ENCODE measurements at regions not wholly inside any gene's neighbourhood (a gene's known extent, or its start where the extent isn't known, plus 50 kb on each side); places are given as distances from the start of the nearest gene placed in this dataset.

- DNase-seq, result no peak
These were observed 180.6 kb downstream of the IRS1 start for GRCh38 chr2:226618875-226619605.

- no peak for DNase-seq
These were observed 181.1 kb downstream of the IRS1 start for GRCh38 chr2:226618544-226618874.

GRCh38 chr2:226615891-226616290, 183.7 kb downstream of the IRS1 start:
- DNase-seq, result no peak

GRCh38 chr2:226611944-226612318, 187.7 kb downstream of the IRS1 start:
- DNase-seq, result no peak

- DNase-seq, result no peak
These were observed 188.2 kb downstream of the IRS1 start for GRCh38 chr2:226611196-226611943.

- DNase-seq, result no peak
These were observed 190.3 kb downstream of the IRS1 start for GRCh38 chr2:226609366-226609765.

- no peak for DNase-seq
These were observed 191.2 kb downstream of the IRS1 start for GRCh38 chr2:226608451-226608850.

- no peak for DNase-seq
These were observed 192.2 kb downstream of the IRS1 start for GRCh38 chr2:226607379-226607778.

GRCh38 chr2:226605642-226606041, 194.0 kb downstream of the IRS1 start:
- DNase-seq, result no peak

- no peak for DNase-seq
These were observed 196.0 kb downstream of the IRS1 start for GRCh38 chr2:226603606-226604005.

GRCh38 chr2:226601881-226602662, 197.5 kb downstream of the IRS1 start:
- no peak for DNase-seq

GRCh38 chr2:226600802-226601201, 198.8 kb downstream of the IRS1 start:
- DNase-seq, result no peak

- DNase-seq, result no peak
These were observed 199.4 kb downstream of the IRS1 start for GRCh38 chr2:226600184-226600583.

- DNase-seq, result no peak
These were observed 210.6 kb downstream of the IRS1 start for GRCh38 chr2:226589043-226589442.

GRCh38 chr2:226585130-226585561, 214.5 kb downstream of the IRS1 start:
- no peak for DNase-seq

GRCh38 chr2:226584518-226585055, 215.0 kb downstream of the IRS1 start:
- no peak for DNase-seq

- DNase-seq, result no peak
These were observed 215.9 kb downstream of the IRS1 start for GRCh38 chr2:226583715-226584114.

GRCh38 chr2:226581661-226582060, 218.0 kb downstream of the IRS1 start:
- no peak for DNase-seq

- no peak for DNase-seq
These were observed 218.6 kb downstream of the IRS1 start for GRCh38 chr2:226581004-226581403.

GRCh38 chr2:226580403-226580802, 219.2 kb downstream of the IRS1 start:
- DNase-seq, result no peak

GRCh38 chr2:226579519-226579918, 220.1 kb downstream of the IRS1 start:
- DNase-seq, result no peak

GRCh38 chr2:226578879-226579278, 220.7 kb downstream of the IRS1 start:
- no peak for DNase-seq

- no peak for DNase-seq
These were observed 221.2 kb downstream of the IRS1 start for GRCh38 chr2:226578373-226578772.

- no peak for DNase-seq
These were observed 223.7 kb downstream of the IRS1 start for GRCh38 chr2:226575928-226576327.

All from stimulated activated CD4-positive, alpha-beta T cell treated with anti-CD3 and anti-CD28 coated beads, Interleukin-12 subunit alpha, Interleukin-12 subunit beta, amount 100 ng/mL, for 4 hours (primary cell).